ENCODE measurements at regions not wholly inside any gene's neighbourhood (a gene's known extent, or its start where the extent isn't known, plus 50 kb on each side); places are given as distances from the start of the nearest gene placed in this dataset.

GRCh38 chr4:114465766-114466165, 132.8 kb upstream of the UGT8 start:
- intact Hi-C loops (cut with DNase I): no loop called here
- no peak for DNase-seq (ENCODE audit: extremely low spot score in 2 of 2)
- Histone ChIP-seq H3K27me3 (no peaks in the 10 kb centered on the region), H3K4me1 (no peaks in the 10 kb centered on the region), H3K4me3 (no peak overlapping the region), H3K36me3 (no peaks in the 10 kb centered on the region), H3K27ac (no peak overlapping the region), H3K9me3 (no peaks in the 10 kb centered on the region)
- TF ChIP-seq POLR2A (IDR thresholded peaks at IDR 0.05) (no peak), CTCF (IDR thresholded peaks at IDR 0.05) (no peak), POLR2AphosphoS5 (IDR thresholded peaks at IDR 0.05; ENCODE audit: insufficient read depth in 1 of 2, low read depth in 1 of 2) (no peak)

- H3K27me3 ChIP-seq: no peaks in the 10 kb centered on the region
- H3K27ac ChIP-seq: no peak overlapping the region
- no peaks in the 10 kb centered on the region for H3K4me1 ChIP-seq
- intact Hi-C loops (cut with DNase I): no loop called here
- H3K4me3 ChIP-seq: no peak overlapping the region
- no peaks in the 10 kb centered on the region for H3K36me3 ChIP-seq
- TF ChIP-seq CTCF (IDR thresholded peaks at IDR 0.05) (no peak), POLR2AphosphoS5 (IDR thresholded peaks at IDR 0.05; ENCODE audit: insufficient read depth in 1 of 2, low read depth in 1 of 2) (no peak), POLR2A (IDR thresholded peaks at IDR 0.05) (no peak)
- H3K9me3 ChIP-seq: no peaks in the 10 kb centered on the region
- no peak for DNase-seq (ENCODE audit: extremely low spot score in 2 of 2)
Observed at GRCh38 chr4:114466299-114466698, 132.3 kb upstream of the UGT8 start.

- no peak for DNase-seq (ENCODE audit: extremely low spot score in 2 of 2)
- no peaks in the 10 kb centered on the region for H3K4me1 ChIP-seq
- H3K27ac ChIP-seq: no peak overlapping the region
- H3K36me3 ChIP-seq: no peaks in the 10 kb centered on the region
- no peaks in the 10 kb centered on the region for H3K9me3 ChIP-seq
- no peak overlapping the region for H3K4me3 ChIP-seq
- H3K27me3 ChIP-seq: no peaks in the 10 kb centered on the region
- intact Hi-C loops (cut with DNase I): no loop called here
- TF ChIP-seq CTCF (IDR thresholded peaks at IDR 0.05): no peak
- TF ChIP-seq POLR2AphosphoS5 (IDR thresholded peaks at IDR 0.05; ENCODE audit: insufficient read depth in 1 of 2, low read depth in 1 of 2): no peak
- TF ChIP-seq POLR2A (IDR thresholded peaks at IDR 0.05): no peak
Observed at GRCh38 chr4:114472269-114473032, 126.2 kb upstream of the UGT8 start.

GRCh38 chr4:114474188-114474800, 124.3 kb upstream of the UGT8 start:
- no peak for DNase-seq (ENCODE audit: extremely low spot score in 2 of 2)
- no peaks in the 10 kb centered on the region for H3K4me1 ChIP-seq
- no peak overlapping the region for H3K4me3 ChIP-seq
- no peaks in the 10 kb centered on the region for H3K9me3 ChIP-seq
- H3K27me3 ChIP-seq: no peaks in the 10 kb centered on the region
- H3K36me3 ChIP-seq: no peaks in the 10 kb centered on the region
- intact Hi-C loops (cut with DNase I): no loop called here
- no peak overlapping the region for H3K27ac ChIP-seq
- TF ChIP-seq POLR2A (IDR thresholded peaks at IDR 0.05) (no peak), POLR2AphosphoS5 (IDR thresholded peaks at IDR 0.05; ENCODE audit: insufficient read depth in 1 of 2, low read depth in 1 of 2) (no peak), CTCF (IDR thresholded peaks at IDR 0.05) (no peak)

- Histone ChIP-seq H3K36me3 (no peaks in the 10 kb centered on the region), H3K27me3 (no peaks in the 10 kb centered on the region), H3K27ac (no peak overlapping the region), H3K4me3 (no peak overlapping the region), H3K9me3 (no peaks in the 10 kb centered on the region), H3K4me1 (no peaks in the 10 kb centered on the region)
- intact Hi-C loops (cut with DNase I): no loop called here
- no peak for DNase-seq (ENCODE audit: extremely low spot score in 2 of 2)
- TF ChIP-seq CTCF (IDR thresholded peaks at IDR 0.05) (no peak), POLR2AphosphoS5 (IDR thresholded peaks at IDR 0.05; ENCODE audit: insufficient read depth in 1 of 2, low read depth in 1 of 2) (no peak), POLR2A (IDR thresholded peaks at IDR 0.05) (no peak)
Observed at GRCh38 chr4:114476310-114476709, 122.3 kb upstream of the UGT8 start.

Measured in vagina (tissue), 2 donors.